ENCODE measurements at regions not wholly inside any gene's neighbourhood (a gene's known extent, or its start where the extent isn't known, plus 50 kb on each side); places are given as distances from the start of the nearest gene placed in this dataset.

DNA sequence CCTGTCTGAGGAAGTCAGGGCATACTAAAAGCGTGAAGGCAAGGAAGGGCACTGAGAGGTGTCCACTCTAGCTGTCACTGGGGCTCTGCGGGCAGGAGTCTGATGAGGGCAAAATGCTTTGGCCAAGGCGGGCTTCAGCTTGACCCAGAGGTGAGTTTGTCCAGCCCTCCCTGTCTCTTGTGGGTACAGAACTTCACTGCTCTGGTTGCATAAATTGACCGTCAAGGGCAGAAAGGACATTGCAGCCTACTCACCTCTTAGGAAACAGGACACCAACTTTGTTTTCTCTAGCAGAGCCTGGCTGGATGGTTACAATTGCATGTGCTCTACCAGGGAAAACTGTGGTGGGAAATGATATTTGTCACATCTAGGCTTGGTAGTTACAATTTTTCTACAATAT, 170.9 kb downstream of the TMEM38B start:
- POLR2A ChIA-PET (ENCODE audit: partially characterized antibody) = no interaction called here
- no peak overlapping the region for H2AK5ac ChIP-seq (ENCODE audit: low read depth, low read length)
- no peak overlapping the region for H2BK20ac ChIP-seq (ENCODE audit: low read length)
- H3K23ac ChIP-seq (ENCODE audit: insufficient read length) = no peak overlapping the region
- no peak overlapping the region for H2AFZ ChIP-seq (ENCODE audit: low read length)
- no peak overlapping the region for H3K14ac ChIP-seq (ENCODE audit: insufficient read length)
- no peaks in the 10 kb centered on the region for H3K36me3 ChIP-seq (ENCODE audit: control insufficient read depth in 2 of 4, insufficient read depth in 4 of 4, low read length in 3 of 4)
- no peak overlapping the region for H2BK12ac ChIP-seq (ENCODE audit: low read depth, low read length)
- H4K8ac ChIP-seq (ENCODE audit: extremely low read depth, insufficient read depth, low read length) = no peak overlapping the region
- H3K23me2 ChIP-seq (ENCODE audit: low read depth, low read length) = peaks cover 3% of the 10 kb centered on the region; the same call in 1 of the 2 replicates
- no peaks in the 10 kb centered on the region for H4K20me1 ChIP-seq (replicated peaks in 1 of 2; ENCODE audit: control insufficient read depth in 1 of 2, insufficient read depth in 2 of 2, low read length in 2 of 2)
- H3K79me1 ChIP-seq (ENCODE audit: low read depth, low read length) = no peaks in the 10 kb centered on the region
- no peak overlapping the region for H3K18ac ChIP-seq (ENCODE audit: extremely low read depth, low read length)
- no peak overlapping the region for H3K4me2 ChIP-seq (ENCODE audit: insufficient read depth in 1 of 2, low read depth in 2 of 2, low read length in 2 of 2)
- CTCF ChIA-PET (ENCODE audit: partially characterized antibody) = interaction anchor here (2.1 kb wide), 1 partner anchor 23 kb away, joined by 8 read pairs; no protein-coding TSS in a partner anchor
- no peak overlapping the region for H3K27ac ChIP-seq (ENCODE audit: low read depth, low read length)
- H3K4me3 ChIP-seq (ENCODE audit: extremely low read depth in 1 of 4, insufficient read depth in 2 of 4, low read depth in 3 of 4, low read length in 4 of 4) = no peak overlapping the region
- 91% methylated on average over 4 of the region's 4 CpGs; no CpG with 5 or more reads in 1 of the 2 experiments for WGBS, 2 experiments (ENCODE audit: extremely low coverage in 1 of 2, insufficient coverage in 1 of 2, insufficient read length in 1 of 2, insufficient replicate concordance in 2 of 2, low coverage in 1 of 2, low lambda C conversion rate in 2 of 2, missing lambda C conversion rate in 1 of 2)
- no peaks in the 10 kb centered on the region for H3K9me3 ChIP-seq (ENCODE audit: insufficient read depth in 2 of 2, low read depth in 1 of 2, low read length in 1 of 2)
- no peaks in the 10 kb centered on the region for H3K4me1 ChIP-seq (replicated peaks in 1 of 4; ENCODE audit: control insufficient read depth in 3 of 4, insufficient read depth in 4 of 4, low read length in 3 of 4)
- no peak for FAIRE-seq
- H4K5ac ChIP-seq (ENCODE audit: insufficient read length, low read depth, low read length) = no peak overlapping the region
- no peak overlapping the region for H3K56ac ChIP-seq (replicated peaks; ENCODE audit: insufficient read length, low read depth, low read length)
- H3K9ac ChIP-seq (replicated peaks in 1 of 4; ENCODE audit: extremely low read depth in 1 of 4, low read depth in 3 of 4, low read length in 3 of 4) = no peak overlapping the region
- DNase-seq (ENCODE audit: low read depth in 1 of 2, low spot score in 2 of 2) = no peak
- no peak overlapping the region for H2BK5ac ChIP-seq (ENCODE audit: low read depth, low read length)
- H3K4ac ChIP-seq (replicated peaks; ENCODE audit: insufficient read length, low read depth, low read length) = no peak overlapping the region
- H2BK120ac ChIP-seq (replicated peaks; ENCODE audit: low read depth, low read length) = no peak overlapping the region
- peaks cover 0 to 1% (median 0%) of the 10 kb centered on the region in 4 experiments; a peak in 1 of 7 replicates for H3K27me3 ChIP-seq (replicated peaks in 1 of 4; ENCODE audit: control insufficient read depth in 3 of 4, extremely low read depth in 1 of 4, insufficient read depth in 3 of 4, low read length in 3 of 4)
- H2BK15ac ChIP-seq (ENCODE audit: low read length) = no peak overlapping the region
- H4K91ac ChIP-seq (replicated peaks; ENCODE audit: insufficient read length, low read length) = no peak overlapping the region
- TF ChIP-seq KDM5A (IDR thresholded peaks at IDR 0.05; ENCODE audit: low read length) (no peak), RAD21 (IDR thresholded peaks at IDR 0.05 in 1 of 2, conservative IDR thresholded peaks at IDR 0.05 in 1 of 2; ENCODE audit: low read depth in 2 of 2, low read length in 2 of 2) (no peak), CHD2 (IDR thresholded peaks at IDR 0.05; ENCODE audit: low read length) (no peak), CEBPB (IDR thresholded peaks at IDR 0.05; ENCODE audit: low read depth, low read length) (no peak)
- H3K79me2 ChIP-seq (ENCODE audit: control insufficient read depth in 1 of 2, insufficient read depth in 2 of 2, low read length in 2 of 2) = no peaks in the 10 kb centered on the region

All from H1 (cell line).